GM12865 (cell line): ENCODE measurements at regions not wholly inside any gene's neighbourhood (a gene's known extent, or its start where the extent isn't known, plus 50 kb on each side); places are given as distances from the start of the nearest gene placed in this dataset.
A peak's percentile ranks its signal among the peaks of the same experiment; 100 is the strongest.

Experiments
- DNase-seq: peaks from one replicate; pipeline ENCODE4 v3.0.0; 2010; ENCODE audit warnings: low read depth
- H3K4me3 ChIP-seq: 2 replicates; pipeline ENCODE4 v1.5.1; 2011; ENCODE audit warnings: mild to moderate bottlenecking, low read depth, low read length, control low read depth
- CTCF ChIP-seq: IDR thresholded peaks from 2 replicates; pipeline ENCODE4 v1.5.1; 2011; ENCODE audit warnings: low read length, control low read depth, low read depth, inconsistent platforms; ENCODE audit not compliant: insufficient read depth; ENCODE audit errors: missing control alignments

- DNase-seq, result peak; percentile 91
- no peak overlapping the region for H3K4me3 ChIP-seq
- no peak for TF ChIP-seq CTCF
Observed at GRCh38 chr6:15879371-15880261, 216.8 kb upstream of the DTNBP1 start.

GRCh38 chr6:15877231-15877630, 214.4 kb upstream of the DTNBP1 start:
- no peak for TF ChIP-seq CTCF
- no peak overlapping the region for H3K4me3 ChIP-seq
- DNase-seq, result no peak

GRCh38 chr6:15876406-15876805, 213.6 kb upstream of the DTNBP1 start:
- H3K4me3 ChIP-seq, result no peak overlapping the region
- no peak for TF ChIP-seq CTCF
- peak; percentile 75 for DNase-seq

- TF ChIP-seq CTCF, result no peak
- H3K4me3 ChIP-seq, result no peak overlapping the region
Observed at GRCh38 chr6:15875797-15876196, 213.0 kb upstream of the DTNBP1 start.

GRCh38 chr6:15874821-15875220, 212.0 kb upstream of the DTNBP1 start:
- no peak for TF ChIP-seq CTCF
- no peak for DNase-seq
- no peak overlapping the region for H3K4me3 ChIP-seq

More at GRCh38 chr6:15875797-15876196, 213.0 kb upstream of the DTNBP1 start:
- DNase-seq, result no peak

- no peak for TF ChIP-seq CTCF
- DNase-seq, result no peak
- no peak overlapping the region for H3K4me3 ChIP-seq
Observed at GRCh38 chr6:15874326-15874725, 211.5 kb upstream of the DTNBP1 start.
